ENCODE measurements at regions not wholly inside any gene's neighbourhood (a gene's known extent, or its start where the extent isn't known, plus 50 kb on each side); places are given as distances from the start of the nearest gene placed in this dataset.

GRCh38 chr10:18743926-18744325 lies 84.7 kb downstream of the ARL5B start:
- H3K27me3 ChIP-seq, result no peaks in the 10 kb centered on the region
- H3K36me3 ChIP-seq, result no peaks in the 10 kb centered on the region
- in situ Hi-C loops (cut with MboI; ENCODE audit: low pct_ligation_motif_present in 1 of 4, low pct_unique_long_range_greater_than_20kb in 1 of 4, low sequenced_read_pairs in 3 of 4) (no loop called here), intact Hi-C loops (cut with DNase I; ENCODE audit: low total_unique reads) (no loop called here)
- no peak for TF ChIP-seq POLR2A (IDR thresholded peaks at IDR 0.05)
- no peak for TF ChIP-seq EP300 (IDR thresholded peaks at IDR 0.05; ENCODE audit: low read depth)
- no peak for TF ChIP-seq POLR2AphosphoS5 (IDR thresholded peaks at IDR 0.05)
- TF ChIP-seq CTCF (IDR thresholded peaks at IDR 0.05), result no peak
- H3K27ac ChIP-seq, result no peak overlapping the region
- no peak overlapping the region for H3K4me3 ChIP-seq
- peaks cover 0 to 11% of the 10 kb centered on the region in 2 donors for H3K9me3 ChIP-seq
- DNase-seq, result no peak
- H3K4me1 ChIP-seq, result no peaks in the 10 kb centered on the region

- Histone ChIP-seq H3K4me3 (no peak overlapping the region), H3K9me3 (no peaks in the 10 kb centered on the region), H3K27ac (no peak overlapping the region), H3K4me1 (no peaks in the 10 kb centered on the region), H3K27me3 (no peaks in the 10 kb centered on the region), H3K36me3 (no peaks in the 10 kb centered on the region)
- TF ChIP-seq POLR2A (IDR thresholded peaks at IDR 0.05), result no peak
- no peak for TF ChIP-seq CTCF (IDR thresholded peaks at IDR 0.05)
- no peak for TF ChIP-seq POLR2AphosphoS5 (IDR thresholded peaks at IDR 0.05)
- no peak for TF ChIP-seq EP300 (IDR thresholded peaks at IDR 0.05; ENCODE audit: low read depth)
- WGBS, 2 donors (ENCODE audit: low coverage in 1 of 2), result 43 to 57% methylated on average over 8 to 11 of the region's 11 CpGs
- intact Hi-C loops (cut with DNase I; ENCODE audit: low total_unique reads), result no loop called here
- no peak for DNase-seq
- in situ Hi-C loops (cut with MboI; ENCODE audit: low pct_ligation_motif_present in 1 of 4, low pct_unique_long_range_greater_than_20kb in 1 of 4, low sequenced_read_pairs in 3 of 4), result no loop called here
Observed at GRCh38 chr10:18753312-18753895, 94.2 kb downstream of the ARL5B start.

- Histone ChIP-seq H3K4me3 (no peak overlapping the region), H3K4me1 (no peaks in the 10 kb centered on the region), H3K27me3 (no peaks in the 10 kb centered on the region), H3K36me3 (no peaks in the 10 kb centered on the region), H3K27ac (no peak overlapping the region), H3K9me3 (no peaks in the 10 kb centered on the region)
- intact Hi-C loops (cut with DNase I; ENCODE audit: low total_unique reads), result no loop called here
- 34 to 63% methylated on average over 1 of the region's 1 CpG for WGBS, 2 donors (ENCODE audit: low coverage in 1 of 2)
- TF ChIP-seq EP300 (IDR thresholded peaks at IDR 0.05; ENCODE audit: low read depth), result no peak
- TF ChIP-seq POLR2AphosphoS5 (IDR thresholded peaks at IDR 0.05), result no peak
- TF ChIP-seq CTCF (IDR thresholded peaks at IDR 0.05), result no peak
- TF ChIP-seq POLR2A (IDR thresholded peaks at IDR 0.05), result no peak
- DNase-seq, result no peak
- in situ Hi-C loops (cut with MboI; ENCODE audit: low pct_ligation_motif_present in 1 of 4, low pct_unique_long_range_greater_than_20kb in 1 of 4, low sequenced_read_pairs in 3 of 4), result no loop called here
Observed at GRCh38 chr10:18759575-18759974, 100.3 kb downstream of the ARL5B start.

GRCh38 chr10:18760836-18761235 lies 101.6 kb downstream of the ARL5B start:
- no peak for DNase-seq
- in situ Hi-C loops (cut with MboI; ENCODE audit: low pct_ligation_motif_present in 1 of 4, low pct_unique_long_range_greater_than_20kb in 1 of 4, low sequenced_read_pairs in 3 of 4), result no loop called here
- H3K9me3 ChIP-seq, result no peaks in the 10 kb centered on the region
- 45 to 85% methylated on average over 4 of the region's 4 CpGs for WGBS, 2 donors (ENCODE audit: low coverage in 1 of 2)
- TF ChIP-seq EP300 (IDR thresholded peaks at IDR 0.05; ENCODE audit: low read depth), result no peak
- TF ChIP-seq CTCF (IDR thresholded peaks at IDR 0.05), result no peak
- TF ChIP-seq POLR2A (IDR thresholded peaks at IDR 0.05), result no peak
- TF ChIP-seq POLR2AphosphoS5 (IDR thresholded peaks at IDR 0.05), result no peak
- no peak overlapping the region for H3K4me3 ChIP-seq
- no peak overlapping the region for H3K27ac ChIP-seq
- H3K27me3 ChIP-seq, result no peaks in the 10 kb centered on the region
- no peaks in the 10 kb centered on the region for H3K36me3 ChIP-seq
- intact Hi-C loops (cut with DNase I; ENCODE audit: low total_unique reads), result no loop called here
- H3K4me1 ChIP-seq, result no peaks in the 10 kb centered on the region
